ENCODE measurements at regions not wholly inside any gene's neighbourhood (a gene's known extent, or its start where the extent isn't known, plus 50 kb on each side); places are given as distances from the start of the nearest gene placed in this dataset.

DNA sequence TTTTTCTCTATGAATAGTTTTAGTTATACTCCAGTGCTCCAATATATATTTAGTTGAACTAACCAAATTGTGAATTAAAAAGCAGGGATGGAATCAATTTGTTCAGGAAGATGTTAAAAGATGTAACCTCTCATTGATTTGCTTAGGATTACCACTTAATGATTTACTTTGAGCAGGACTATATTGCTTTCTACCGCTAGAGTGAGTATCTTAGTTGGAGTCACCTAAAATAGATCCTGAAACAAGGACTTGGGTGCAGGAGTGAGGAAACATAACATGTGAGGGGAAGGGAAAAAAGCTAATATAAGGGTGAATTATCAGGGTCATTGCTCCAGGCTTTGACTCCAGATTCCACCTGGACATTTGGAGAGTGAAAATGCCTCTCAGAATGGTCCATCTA lies 2277.4 kb upstream of the C9orf72 start:
- intact Hi-C loops (cut with DNase I), result loop anchor here (2.0 kb wide), 1 partner anchor 14 kb away; no protein-coding TSS in a partner anchor
- H3K36me3 ChIP-seq, result no peaks in the 10 kb centered on the region
- H3K4me1 ChIP-seq, result no peaks in the 10 kb centered on the region
- H3K4me3 ChIP-seq, result no peak overlapping the region
- no peak overlapping the region for H3K27ac ChIP-seq (replicated peaks in 1 of 4)
- TF ChIP-seq POLR2AphosphoS5 (IDR thresholded peaks at IDR 0.05) (no peak), EP300 (IDR thresholded peaks at IDR 0.05) (no peak), POLR2A (IDR thresholded peaks at IDR 0.05; ENCODE audit: low read depth) (no peak)
- TF ChIP-seq, protein P1, sequence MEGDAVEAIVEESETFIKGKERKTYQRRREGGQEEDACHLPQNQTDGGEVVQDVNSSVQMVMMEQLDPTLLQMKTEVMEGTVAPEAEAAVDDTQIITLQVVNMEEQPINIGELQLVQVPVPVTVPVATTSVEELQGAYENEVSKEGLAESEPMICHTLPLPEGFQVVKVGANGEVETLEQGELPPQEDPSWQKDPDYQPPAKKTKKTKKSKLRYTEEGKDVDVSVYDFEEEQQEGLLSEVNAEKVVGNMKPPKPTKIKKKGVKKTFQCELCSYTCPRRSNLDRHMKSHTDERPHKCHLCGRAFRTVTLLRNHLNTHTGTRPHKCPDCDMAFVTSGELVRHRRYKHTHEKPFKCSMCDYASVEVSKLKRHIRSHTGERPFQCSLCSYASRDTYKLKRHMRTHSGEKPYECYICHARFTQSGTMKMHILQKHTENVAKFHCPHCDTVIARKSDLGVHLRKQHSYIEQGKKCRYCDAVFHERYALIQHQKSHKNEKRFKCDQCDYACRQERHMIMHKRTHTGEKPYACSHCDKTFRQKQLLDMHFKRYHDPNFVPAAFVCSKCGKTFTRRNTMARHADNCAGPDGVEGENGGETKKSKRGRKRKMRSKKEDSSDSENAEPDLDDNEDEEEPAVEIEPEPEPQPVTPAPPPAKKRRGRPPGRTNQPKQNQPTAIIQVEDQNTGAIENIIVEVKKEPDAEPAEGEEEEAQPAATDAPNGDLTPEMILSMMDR (IDR thresholded peaks at IDR 0.05), result no peak
- H3K9me3 ChIP-seq, result no peaks in the 10 kb centered on the region
- DNase-seq (ENCODE audit: extremely low spot score), result no peak
- H3K27me3 ChIP-seq, result no peaks in the 10 kb centered on the region
- WGBS, result 43% methylated on average over 1 of the region's 1 CpG

DNA sequence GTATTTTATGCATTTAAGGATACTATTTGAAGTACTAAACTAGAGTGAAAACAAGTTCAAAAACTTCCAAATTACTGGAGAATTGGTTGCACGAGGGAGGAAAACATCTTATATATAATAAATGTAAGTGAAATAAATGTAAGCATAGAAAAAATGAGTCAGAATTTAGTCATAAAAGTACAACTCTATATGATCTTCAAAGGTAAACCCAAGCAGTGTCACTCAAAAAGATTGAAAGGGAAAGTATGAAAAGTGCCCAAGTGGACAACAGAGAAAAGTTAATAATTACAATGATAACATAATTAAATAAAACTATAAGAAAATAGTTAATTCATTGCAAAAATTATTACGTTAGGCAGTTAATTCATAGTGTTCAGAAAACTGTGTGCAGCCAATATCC lies 2288.5 kb upstream of the C9orf72 start:
- Histone ChIP-seq H3K27me3 (no peaks in the 10 kb centered on the region), H3K36me3 (no peaks in the 10 kb centered on the region), H3K9me3 (no peaks in the 10 kb centered on the region), H3K27ac (replicated peaks in 1 of 4) (no peak overlapping the region), H3K4me1 (no peaks in the 10 kb centered on the region), H3K4me3 (no peak overlapping the region)
- TF ChIP-seq, protein P1 (IDR thresholded peaks at IDR 0.05), result no peak
- intact Hi-C loops (cut with DNase I), result no loop called here
- 94% methylated on average over 2 of the region's 2 CpGs for WGBS
- no peak for DNase-seq (ENCODE audit: extremely low spot score)

DNA sequence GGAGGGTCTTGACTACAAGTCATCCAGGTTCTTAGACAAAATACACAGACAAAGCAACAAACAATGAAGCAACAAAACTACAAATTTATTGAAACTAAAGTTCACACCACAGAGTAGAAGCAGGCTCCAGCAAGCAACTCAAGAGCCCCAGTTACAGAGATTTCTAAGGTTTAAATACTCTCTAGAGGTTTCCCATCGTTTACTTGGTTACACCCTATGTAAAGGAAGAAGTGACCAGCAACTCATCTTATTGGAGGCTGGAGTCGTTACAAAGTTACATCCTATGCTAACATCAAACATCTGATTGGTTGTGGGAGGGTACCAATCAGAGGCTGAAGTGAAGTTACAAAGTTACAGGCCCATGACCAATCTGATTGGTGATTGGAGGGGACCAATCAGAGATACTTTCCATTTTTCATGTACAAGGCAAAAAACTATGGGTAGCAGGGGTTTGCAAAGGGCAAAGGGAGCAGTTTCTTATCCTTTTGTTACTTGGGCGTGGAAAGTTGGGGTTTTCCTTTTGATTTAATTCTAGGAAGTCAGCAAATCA lies 2292.6 kb upstream of the C9orf72 start:
- no peaks in the 10 kb centered on the region for H3K4me1 ChIP-seq
- intact Hi-C loops (cut with DNase I), result loop anchor here (2.0 kb wide), 1 partner anchor 15 kb away; no protein-coding TSS in a partner anchor
- 71% methylated on average over 3 of the region's 3 CpGs for WGBS
- no peak overlapping the region for H3K27ac ChIP-seq (replicated peaks in 1 of 4)
- H3K4me3 ChIP-seq, result no peak overlapping the region
- H3K27me3 ChIP-seq, result no peaks in the 10 kb centered on the region
- no peak for DNase-seq (ENCODE audit: extremely low spot score)
- TF ChIP-seq POLR2AphosphoS5 (IDR thresholded peaks at IDR 0.05), result no peak
- no peak for TF ChIP-seq POLR2A (IDR thresholded peaks at IDR 0.05; ENCODE audit: low read depth)
- TF ChIP-seq, protein P1 (IDR thresholded peaks at IDR 0.05), result no peak
- TF ChIP-seq EP300 (IDR thresholded peaks at IDR 0.05), result no peak
- H3K36me3 ChIP-seq, result no peaks in the 10 kb centered on the region
- peaks cover 0 to 6% (median 0%) of the 10 kb centered on the region in 4 donors for H3K9me3 ChIP-seq

DNA sequence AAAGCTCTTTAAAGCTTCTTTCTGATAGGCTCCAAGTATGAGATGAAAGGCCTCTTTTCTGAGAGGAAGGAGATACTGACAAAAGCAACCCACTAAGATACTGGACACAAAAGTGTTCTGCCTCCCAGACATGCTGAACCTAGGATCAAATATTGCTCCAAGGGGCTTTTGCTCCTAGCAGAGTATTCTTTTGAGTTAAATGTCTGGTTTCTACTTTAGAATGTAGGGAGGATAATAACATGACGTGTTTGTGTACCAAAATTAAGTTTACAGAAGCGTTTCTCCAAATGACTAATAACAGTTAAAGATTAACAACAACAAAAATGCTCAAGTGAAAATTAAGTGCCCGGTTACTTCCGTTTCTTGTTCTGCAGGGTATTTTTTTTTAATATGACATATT lies 2293.3 kb upstream of the C9orf72 start:
- H3K9me3 ChIP-seq, result peaks cover 0 to 6% (median 0%) of the 10 kb centered on the region in 4 donors
- DNase-seq (ENCODE audit: extremely low spot score), result no peak
- 76% methylated on average over 4 of the region's 4 CpGs for WGBS
- H3K4me3 ChIP-seq, result no peak overlapping the region
- no peak overlapping the region for H3K27ac ChIP-seq (replicated peaks in 1 of 4)
- no peaks in the 10 kb centered on the region for H3K4me1 ChIP-seq
- H3K27me3 ChIP-seq, result no peaks in the 10 kb centered on the region
- H3K36me3 ChIP-seq, result no peaks in the 10 kb centered on the region
- intact Hi-C loops (cut with DNase I), result no loop called here
- TF ChIP-seq, protein P1 (IDR thresholded peaks at IDR 0.05), result no peak
- TF ChIP-seq POLR2AphosphoS5 (IDR thresholded peaks at IDR 0.05) (no peak), EP300 (IDR thresholded peaks at IDR 0.05) (no peak), POLR2A (IDR thresholded peaks at IDR 0.05; ENCODE audit: low read depth) (no peak)

DNA sequence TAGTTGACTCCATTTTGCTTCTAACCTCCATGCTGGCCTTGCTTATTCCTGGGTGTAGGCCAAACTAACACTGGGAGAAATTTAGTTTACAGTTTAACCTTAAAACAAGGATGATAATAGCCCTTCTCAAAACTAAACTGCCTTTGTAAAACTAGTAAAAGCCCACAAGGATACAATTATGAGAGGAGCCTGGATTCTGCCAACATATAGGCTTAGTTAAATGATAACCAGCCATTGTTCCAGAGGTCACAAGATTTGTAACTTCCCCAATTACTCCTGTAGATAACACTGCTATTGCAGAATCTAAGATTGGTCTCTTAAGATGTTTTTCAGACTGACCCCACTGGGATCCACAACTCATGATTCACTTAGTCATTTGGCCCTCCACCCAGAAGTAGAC lies 2300.3 kb upstream of the C9orf72 start:
- no peak overlapping the region for H3K4me3 ChIP-seq
- intact Hi-C loops (cut with DNase I), result no loop called here
- DNase-seq (ENCODE audit: extremely low spot score), result no peak
- H3K36me3 ChIP-seq, result no peaks in the 10 kb centered on the region
- H3K27me3 ChIP-seq, result no peaks in the 10 kb centered on the region
- peaks cover 0 to 6% (median 0%) of the 10 kb centered on the region in 4 donors for H3K9me3 ChIP-seq
- no peaks in the 10 kb centered on the region for H3K4me1 ChIP-seq
- no peak for TF ChIP-seq EP300 (IDR thresholded peaks at IDR 0.05)
- TF ChIP-seq POLR2AphosphoS5 (IDR thresholded peaks at IDR 0.05), result no peak
- TF ChIP-seq, protein P1 (IDR thresholded peaks at IDR 0.05), result no peak
- no peak for TF ChIP-seq POLR2A (IDR thresholded peaks at IDR 0.05; ENCODE audit: low read depth)
- no peak overlapping the region for H3K27ac ChIP-seq (replicated peaks in 1 of 4)

All from esophagus muscularis mucosa (tissue), 4 donors.